BE2C (cell line): ENCODE measurements at regions not wholly inside any gene's neighbourhood (a gene's known extent, or its start where the extent isn't known, plus 50 kb on each side); places are given as distances from the start of the nearest gene placed in this dataset.

Experiments used
- DNase-seq: peaks from one replicate; pipeline ENCODE4 v3.0.0-alpha.2; 2020
- H3K27me3 ChIP-seq: fragments of 250-450 bp; sonication (Bioruptor Pico); 2 replicates; pipeline ENCODE4 v1.5.1; 2020; ENCODE audit warnings: mild to moderate bottlenecking
- H3K36me3 ChIP-seq: fragments of 250-450 bp; sonication (Bioruptor Pico); 2 replicates; pipeline ENCODE4 v1.5.1; 2020; ENCODE audit warnings: mild to moderate bottlenecking
- H3K4me1 ChIP-seq: fragments of 250-450 bp; sonication (Bioruptor Pico); 2 replicates; pipeline ENCODE4 v1.5.1; 2020
- H3K4me3 ChIP-seq: 2 replicates; pipeline ENCODE4 v1.5.1; 2011; ENCODE audit warnings: low read depth, low read length
- H3K9me3 ChIP-seq: fragments of 250-450 bp; sonication (Bioruptor Pico); 2 replicates; pipeline ENCODE4 v1.5.1; 2020
- CTCF ChIP-seq: IDR thresholded peaks from 2 replicates; pipeline ENCODE4 v1.5.1; 2012; ENCODE audit warnings: mild to moderate bottlenecking, low read depth, low read length

GRCh38 chr11:106321601-106322000, 244.1 kb downstream of the AASDHPPT start:
- no peaks in the 10 kb centered on the region for H3K36me3 ChIP-seq
- no peaks in the 10 kb centered on the region for H3K27me3 ChIP-seq
- no peak for TF ChIP-seq CTCF
- H3K4me1 ChIP-seq: no peaks in the 10 kb centered on the region
- H3K9me3 ChIP-seq: no peaks in the 10 kb centered on the region
- no peak for DNase-seq
- H3K4me3 ChIP-seq: no peak overlapping the region

- H3K4me1 ChIP-seq: no peaks in the 10 kb centered on the region
- H3K36me3 ChIP-seq: no peaks in the 10 kb centered on the region
- H3K4me3 ChIP-seq: no peak overlapping the region
- DNase-seq: no peak
- no peak for TF ChIP-seq CTCF
- H3K9me3 ChIP-seq: no peaks in the 10 kb centered on the region
- no peaks in the 10 kb centered on the region for H3K27me3 ChIP-seq
Observed at GRCh38 chr11:106322106-106322505, 244.6 kb downstream of the AASDHPPT start.

GRCh38 chr11:106326087-106326486, 248.6 kb downstream of the AASDHPPT start:
- no peak for DNase-seq
- H3K27me3 ChIP-seq: no peaks in the 10 kb centered on the region
- H3K4me1 ChIP-seq: no peaks in the 10 kb centered on the region
- TF ChIP-seq CTCF: no peak
- H3K36me3 ChIP-seq: no peaks in the 10 kb centered on the region
- no peak overlapping the region for H3K4me3 ChIP-seq
- H3K9me3 ChIP-seq: no peaks in the 10 kb centered on the region

DNA sequence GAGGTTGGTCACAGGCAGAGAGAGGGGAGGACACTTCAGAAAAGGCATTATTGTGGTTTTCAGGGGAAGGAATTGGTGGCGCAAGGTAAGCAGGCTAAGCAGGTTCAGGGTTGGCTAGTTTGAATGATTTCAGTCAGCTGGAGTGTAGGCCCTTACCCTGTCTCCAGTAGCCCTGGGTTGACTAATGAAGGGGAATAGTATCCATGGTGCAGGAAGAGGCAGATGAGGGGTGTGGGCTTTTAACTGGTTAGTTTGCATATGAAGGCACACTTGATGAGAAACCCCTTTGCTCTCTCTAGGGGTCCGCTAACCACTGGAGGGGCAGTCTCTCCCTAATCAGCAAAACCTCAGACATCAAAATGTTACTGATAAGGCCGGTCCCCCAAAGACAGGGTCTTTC, 249.7 kb downstream of the AASDHPPT start:
- Histone ChIP-seq H3K27me3 (no peaks in the 10 kb centered on the region), H3K4me3 (no peak overlapping the region), H3K36me3 (no peaks in the 10 kb centered on the region), H3K4me1 (no peaks in the 10 kb centered on the region), H3K9me3 (no peaks in the 10 kb centered on the region)
- no peak for TF ChIP-seq CTCF
- no peak for DNase-seq

DNA sequence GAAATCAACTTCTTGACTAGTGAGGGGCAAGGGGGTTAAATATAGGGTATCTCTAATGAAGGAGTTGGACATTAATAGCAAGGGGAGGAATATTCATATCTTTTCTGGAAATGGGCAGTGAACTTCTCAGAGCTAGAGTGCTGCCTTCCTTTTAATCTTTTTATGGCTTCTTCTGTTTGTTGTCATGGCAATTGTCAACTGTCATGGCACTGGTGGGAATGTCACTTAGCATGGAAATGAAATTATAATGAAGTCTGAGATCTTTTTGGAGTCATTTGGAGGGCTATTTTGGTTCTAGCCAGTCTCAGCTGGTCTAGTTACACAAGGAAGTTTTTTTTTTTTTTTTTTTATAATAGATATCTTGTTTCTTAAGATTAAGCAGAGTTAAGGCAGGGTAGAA, 250.2 kb downstream of the AASDHPPT start:
- no peak for DNase-seq
- Histone ChIP-seq H3K27me3 (no peaks in the 10 kb centered on the region), H3K4me3 (no peak overlapping the region), H3K4me1 (no peaks in the 10 kb centered on the region), H3K36me3 (no peaks in the 10 kb centered on the region), H3K9me3 (no peaks in the 10 kb centered on the region)
- TF ChIP-seq CTCF: no peak

DNA sequence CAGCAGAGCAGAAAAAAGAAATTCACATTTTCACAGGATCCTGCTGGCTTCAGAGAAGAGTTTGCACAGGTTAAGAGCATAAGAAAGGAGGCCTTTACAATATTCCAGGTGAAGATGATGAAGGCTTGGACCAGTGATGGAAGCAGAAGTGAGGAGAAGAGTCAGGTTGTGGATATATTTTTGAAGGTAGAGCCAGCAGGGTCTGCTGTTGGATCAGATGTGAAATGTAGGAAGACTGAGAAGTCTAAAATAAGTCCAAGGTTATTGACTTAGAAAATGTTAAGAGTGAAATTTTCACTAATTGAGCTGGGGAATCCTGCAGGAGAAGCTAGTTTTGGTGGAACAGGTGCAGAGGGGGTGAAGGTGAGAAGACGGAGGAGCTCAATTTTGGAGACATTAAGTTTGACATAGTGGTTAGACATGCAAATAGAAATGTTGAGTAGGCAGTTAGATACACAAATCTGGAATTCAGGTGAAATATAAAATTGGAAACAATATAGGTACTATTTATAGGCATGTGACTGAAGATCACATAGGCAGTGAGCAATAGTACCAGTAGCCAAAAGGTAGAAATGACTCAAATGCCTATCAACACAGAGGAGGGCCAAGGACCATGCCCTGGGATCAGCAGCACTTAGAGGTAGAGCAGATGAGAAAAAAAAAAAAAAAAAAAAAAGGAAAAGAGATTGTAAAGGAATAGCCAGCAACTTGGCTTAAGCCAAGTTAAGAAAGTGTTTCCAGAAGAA, 252.0 kb downstream of the AASDHPPT start:
- Histone ChIP-seq H3K36me3 (no peaks in the 10 kb centered on the region), H3K4me1 (no peaks in the 10 kb centered on the region), H3K4me3 (no peak overlapping the region), H3K9me3 (no peaks in the 10 kb centered on the region), H3K27me3 (no peaks in the 10 kb centered on the region)
- no peak for DNase-seq
- no peak for TF ChIP-seq CTCF
